22Rv1 (cell line): ENCODE measurements at regions not wholly inside any gene's neighbourhood (a gene's known extent, or its start where the extent isn't known, plus 50 kb on each side); places are given as distances from the start of the nearest gene placed in this dataset.

Experiments used
- ZFX ChIP-seq: fragments of 450-650 bp; IDR thresholded peaks from 2 replicates; pipeline ENCODE4 v1.6.1; 2017; ENCODE audit warnings: antibody characterized with exemption, borderline replicate concordance
- TF ChIP-seq, protein P1 (sequence below): fragments of 450-650 bp; IDR thresholded peaks from 2 replicates; pipeline ENCODE4 v1.5.1; 2017; ENCODE audit warnings: mild to moderate bottlenecking

GRCh38 chr3:181333394-181333793 is 343.9 kb upstream of the DNAJC19 start:
- TF ChIP-seq, protein P1, sequence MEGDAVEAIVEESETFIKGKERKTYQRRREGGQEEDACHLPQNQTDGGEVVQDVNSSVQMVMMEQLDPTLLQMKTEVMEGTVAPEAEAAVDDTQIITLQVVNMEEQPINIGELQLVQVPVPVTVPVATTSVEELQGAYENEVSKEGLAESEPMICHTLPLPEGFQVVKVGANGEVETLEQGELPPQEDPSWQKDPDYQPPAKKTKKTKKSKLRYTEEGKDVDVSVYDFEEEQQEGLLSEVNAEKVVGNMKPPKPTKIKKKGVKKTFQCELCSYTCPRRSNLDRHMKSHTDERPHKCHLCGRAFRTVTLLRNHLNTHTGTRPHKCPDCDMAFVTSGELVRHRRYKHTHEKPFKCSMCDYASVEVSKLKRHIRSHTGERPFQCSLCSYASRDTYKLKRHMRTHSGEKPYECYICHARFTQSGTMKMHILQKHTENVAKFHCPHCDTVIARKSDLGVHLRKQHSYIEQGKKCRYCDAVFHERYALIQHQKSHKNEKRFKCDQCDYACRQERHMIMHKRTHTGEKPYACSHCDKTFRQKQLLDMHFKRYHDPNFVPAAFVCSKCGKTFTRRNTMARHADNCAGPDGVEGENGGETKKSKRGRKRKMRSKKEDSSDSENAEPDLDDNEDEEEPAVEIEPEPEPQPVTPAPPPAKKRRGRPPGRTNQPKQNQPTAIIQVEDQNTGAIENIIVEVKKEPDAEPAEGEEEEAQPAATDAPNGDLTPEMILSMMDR, result no peak
- no peak for TF ChIP-seq ZFX
